Parathyroid adenoma (tissue), 2 donors: ENCODE measurements at regions not wholly inside any gene's neighbourhood (a gene's known extent, or its start where the extent isn't known, plus 50 kb on each side); places are given as distances from the start of the nearest gene placed in this dataset.

Experiments
- H2AFZ ChIP-seq: fragments of 300-600 bp; sonication (generic); one replicate; pipeline ENCODE4 v1.7.0; 2017; ENCODE audit warnings: antibody characterized with exemption, mild to moderate bottlenecking
- H3K27ac ChIP-seq: fragments of 300-600 bp; sonication (generic); one replicate; pipeline ENCODE4 v1.7.0; 2017
- H3K27me3 ChIP-seq: fragments of 300-600 bp; sonication (generic); one replicate; pipeline ENCODE4 v1.7.0; 2017; ENCODE audit warnings: low read length; ENCODE audit not compliant: control insufficient read depth, insufficient read depth
- H3K36me3 ChIP-seq: fragments of 300-600 bp; sonication (generic); one replicate; pipeline ENCODE4 v1.7.0; 2017; ENCODE audit warnings: low read length; ENCODE audit not compliant: control insufficient read depth, insufficient read depth
- H3K4me1 ChIP-seq: fragments of 300-600 bp; sonication (generic); one replicate; pipeline ENCODE4 v1.7.0; 2017; ENCODE audit warnings: control low read depth
- H3K4me2 ChIP-seq: fragments of 300-600 bp; sonication (generic); one replicate; pipeline ENCODE4 v1.7.0; 2017; ENCODE audit warnings: low read length
- H3K4me3 ChIP-seq: fragments of 300-600 bp; sonication (generic); one replicate; pipeline ENCODE4 v1.7.0; 2017; ENCODE audit warnings: low read depth, low read length
- H3K79me2 ChIP-seq: fragments of 300-600 bp; sonication (generic); one replicate; pipeline ENCODE4 v1.7.0; 2017; ENCODE audit warnings: control low read depth
- H3K9ac ChIP-seq: fragments of 300-600 bp; sonication (generic); one replicate; pipeline ENCODE4 v1.7.0; 2017; ENCODE audit warnings: mild to moderate bottlenecking
- H3K9me3 ChIP-seq: fragments of 300-600 bp; sonication (generic); one replicate; pipeline ENCODE4 v1.7.0; 2017; ENCODE audit warnings: low read length; ENCODE audit not compliant: control insufficient read depth
- TF ChIP-seq, protein P1 (sequence below): fragments of 300-600 bp; sonication (generic); IDR thresholded peaks from one replicate; pipeline ENCODE4 v1.7.0; 2017; ENCODE audit warnings: antibody characterized with exemption, mild to moderate bottlenecking
- donor health status: primary hyperparathyroidism.

DNA sequence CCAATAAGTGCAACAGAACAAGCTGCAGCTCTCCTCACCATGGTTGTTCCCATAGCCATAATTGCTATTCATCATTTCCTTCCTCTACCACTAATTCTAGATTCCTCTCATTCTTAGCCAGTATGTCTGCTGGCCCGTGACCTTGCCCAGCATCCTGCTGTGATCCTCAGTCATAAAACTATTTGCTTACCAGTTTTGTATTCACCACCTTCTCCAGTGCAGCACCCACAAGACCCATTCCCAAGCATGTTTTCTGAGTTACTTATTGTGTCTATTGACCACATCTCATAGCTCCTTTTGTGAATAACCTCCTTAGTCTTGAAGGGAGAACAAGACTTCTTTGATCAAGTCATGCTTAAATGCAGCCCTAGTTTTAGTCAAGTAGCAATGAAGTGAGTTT is 488.0 kb upstream of the CTNND2 start:
- no peak overlapping the region for H3K27ac ChIP-seq
- H3K79me2 ChIP-seq, result no peaks in the 10 kb centered on the region
- H3K27me3 ChIP-seq, result no peaks in the 10 kb centered on the region
- H3K9ac ChIP-seq, result no peak overlapping the region
- no peak overlapping the region for H3K4me3 ChIP-seq
- H3K9me3 ChIP-seq, result no peaks in the 10 kb centered on the region
- TF ChIP-seq, protein P1, sequence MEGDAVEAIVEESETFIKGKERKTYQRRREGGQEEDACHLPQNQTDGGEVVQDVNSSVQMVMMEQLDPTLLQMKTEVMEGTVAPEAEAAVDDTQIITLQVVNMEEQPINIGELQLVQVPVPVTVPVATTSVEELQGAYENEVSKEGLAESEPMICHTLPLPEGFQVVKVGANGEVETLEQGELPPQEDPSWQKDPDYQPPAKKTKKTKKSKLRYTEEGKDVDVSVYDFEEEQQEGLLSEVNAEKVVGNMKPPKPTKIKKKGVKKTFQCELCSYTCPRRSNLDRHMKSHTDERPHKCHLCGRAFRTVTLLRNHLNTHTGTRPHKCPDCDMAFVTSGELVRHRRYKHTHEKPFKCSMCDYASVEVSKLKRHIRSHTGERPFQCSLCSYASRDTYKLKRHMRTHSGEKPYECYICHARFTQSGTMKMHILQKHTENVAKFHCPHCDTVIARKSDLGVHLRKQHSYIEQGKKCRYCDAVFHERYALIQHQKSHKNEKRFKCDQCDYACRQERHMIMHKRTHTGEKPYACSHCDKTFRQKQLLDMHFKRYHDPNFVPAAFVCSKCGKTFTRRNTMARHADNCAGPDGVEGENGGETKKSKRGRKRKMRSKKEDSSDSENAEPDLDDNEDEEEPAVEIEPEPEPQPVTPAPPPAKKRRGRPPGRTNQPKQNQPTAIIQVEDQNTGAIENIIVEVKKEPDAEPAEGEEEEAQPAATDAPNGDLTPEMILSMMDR, result no peak
- no peaks in the 10 kb centered on the region for H3K36me3 ChIP-seq
- H2AFZ ChIP-seq, result no peak overlapping the region
- H3K4me1 ChIP-seq, result no peaks in the 10 kb centered on the region
- H3K4me2 ChIP-seq, result no peak overlapping the region

GRCh38 chr5:12385095-12385494 is 480.8 kb upstream of the CTNND2 start:
- Histone ChIP-seq H3K4me2 (no peak overlapping the region), H3K36me3 (no peaks in the 10 kb centered on the region), H3K4me3 (no peak overlapping the region), H3K9ac (no peak overlapping the region), H3K79me2 (no peaks in the 10 kb centered on the region), H2AFZ (no peak overlapping the region), H3K9me3 (no peaks in the 10 kb centered on the region), H3K4me1 (no peaks in the 10 kb centered on the region), H3K27ac (no peak overlapping the region), H3K27me3 (no peaks in the 10 kb centered on the region)
- TF ChIP-seq, protein P1, result no peak

- no peaks in the 10 kb centered on the region for H3K9me3 ChIP-seq
- no peaks in the 10 kb centered on the region for H3K27me3 ChIP-seq
- H3K36me3 ChIP-seq, result no peaks in the 10 kb centered on the region
Measured at GRCh38 chr5:12384005-12384404, 479.8 kb upstream of the CTNND2 start.

GRCh38 chr5:12367973-12368372 is 463.7 kb upstream of the CTNND2 start:
- H3K79me2 ChIP-seq, result no peaks in the 10 kb centered on the region
- H3K9me3 ChIP-seq, result no peaks in the 10 kb centered on the region
- H3K4me2 ChIP-seq, result no peak overlapping the region
- no peak overlapping the region for H3K9ac ChIP-seq
- no peak overlapping the region for H3K4me3 ChIP-seq
- no peak overlapping the region for H3K27ac ChIP-seq
- H2AFZ ChIP-seq, result no peak overlapping the region
- H3K4me1 ChIP-seq, result no peaks in the 10 kb centered on the region
- TF ChIP-seq, protein P1, result no peak
- H3K36me3 ChIP-seq, result no peaks in the 10 kb centered on the region
- no peaks in the 10 kb centered on the region for H3K27me3 ChIP-seq

More at GRCh38 chr5:12384005-12384404, 479.8 kb upstream of the CTNND2 start:
- no peaks in the 10 kb centered on the region for H3K4me1 ChIP-seq
- TF ChIP-seq, protein P1, result no peak
- no peak overlapping the region for H3K4me3 ChIP-seq
- no peak overlapping the region for H3K9ac ChIP-seq
- H3K79me2 ChIP-seq, result no peaks in the 10 kb centered on the region
- no peak overlapping the region for H3K4me2 ChIP-seq
- H2AFZ ChIP-seq, result no peak overlapping the region
- no peak overlapping the region for H3K27ac ChIP-seq

DNA sequence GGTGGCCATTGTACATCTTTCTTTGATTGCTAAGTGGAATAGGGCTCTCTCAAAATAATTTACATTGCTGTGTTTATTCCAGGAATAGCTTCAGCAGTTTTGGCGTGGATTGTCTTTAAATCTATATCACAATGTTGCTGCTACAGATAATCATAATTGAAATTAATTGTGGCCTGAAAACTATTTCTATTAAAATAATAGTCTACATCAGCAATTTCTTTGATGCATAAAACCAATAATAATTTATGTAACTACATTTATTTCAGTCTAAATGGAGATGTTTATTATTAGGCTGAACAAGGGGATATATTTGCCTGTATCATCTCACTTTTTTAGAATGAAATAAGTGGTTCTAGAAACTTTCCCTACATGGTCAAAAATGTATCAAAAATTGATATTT is 456.0 kb upstream of the CTNND2 start:
- TF ChIP-seq, protein P1, result no peak
- Histone ChIP-seq H3K27ac (no peak overlapping the region), H3K9me3 (no peaks in the 10 kb centered on the region)

More for the DNA sequence above, 456.0 kb upstream of the CTNND2 start:
- no peak overlapping the region for H3K4me2 ChIP-seq
- H3K27me3 ChIP-seq, result no peaks in the 10 kb centered on the region
- H3K4me3 ChIP-seq, result no peak overlapping the region
- H3K79me2 ChIP-seq, result no peaks in the 10 kb centered on the region
- no peaks in the 10 kb centered on the region for H3K4me1 ChIP-seq
- H2AFZ ChIP-seq, result no peak overlapping the region
- no peak overlapping the region for H3K9ac ChIP-seq
- H3K36me3 ChIP-seq, result no peaks in the 10 kb centered on the region
